Activated B cell treated with CpG ODN at 0.5 μM for 24 hours (primary cell): ENCODE measurements at regions not wholly inside any gene's neighbourhood (a gene's known extent, or its start where the extent isn't known, plus 50 kb on each side); places are given as distances from the start of the nearest gene placed in this dataset.

Experiments used
- ATAC-seq: fragments of 200-7000 bp; cut with Tn5 transposase; one replicate; pipeline ENCODE4 v1.10.0; 2021; ENCODE audit warnings: low read depth, mild to moderate bottlenecking, moderate library complexity
- CTCF ChIA-PET: fragments of 350-600 bp; sonication (Branson Sonifier 250); formaldehyde crosslinking; loops from one replicate; lab custom pipeline; 2021; ENCODE audit warnings: antibody characterized with exemption; lab: Charles Lee
- POLR2A ChIA-PET: fragments of 350-600 bp; sonication (Branson Sonifier 250); formaldehyde crosslinking; loops from one replicate; lab custom pipeline; 2021; ENCODE audit warnings: antibody characterized with exemption; lab: Charles Lee
- DNase-seq: peaks from one replicate; pipeline ENCODE4 v3.0.0; 2022
- H3K27ac Mint-ChIP-seq: one replicate; pipeline ENCODE4 v1.8.0; 2020; ENCODE audit warnings: mixed read lengths
- H3K27me3 Mint-ChIP-seq: one replicate; pipeline ENCODE4 v1.8.0; 2021; ENCODE audit warnings: mixed read lengths
- H3K36me3 Mint-ChIP-seq: one replicate; pipeline ENCODE4 v1.8.0; 2021; ENCODE audit warnings: low read depth, mixed read lengths
- H3K4me1 Mint-ChIP-seq: one replicate; pipeline ENCODE4 v1.8.0; 2021; ENCODE audit warnings: mixed read lengths
- H3K4me3 Mint-ChIP-seq: one replicate; pipeline ENCODE4 v1.8.0; 2020; ENCODE audit warnings: mild to moderate bottlenecking, mixed read lengths
- H3K9me3 Mint-ChIP-seq: one replicate; pipeline ENCODE4 v1.8.0; 2020; ENCODE audit warnings: mixed read lengths
- CTCF ChIP-seq: fragments of 200-600 bp; IDR thresholded peaks from one replicate; pipeline ENCODE4 v1.8.0; 2022; ENCODE audit warnings: antibody characterized with exemption, mild to moderate bottlenecking
- intact Hi-C: fragments of 100-400 bp; cut with micrococcal nuclease; formaldehyde crosslinking; loops from one replicate; pipeline ENCODE4 v1.15.1; 2024

GRCh38 chr11:37040921-37041320 lies 442.9 kb upstream of the RAG2 start:
- no peak for TF ChIP-seq CTCF
- ATAC-seq (no peak), DNase-seq (no peak)
- H3K27ac Mint-ChIP-seq, result no peak overlapping the region
- H3K36me3 Mint-ChIP-seq, result no peaks in the 10 kb centered on the region
- CTCF ChIA-PET, result no interaction called here
- H3K9me3 Mint-ChIP-seq, result peaks cover under 1% of the 10 kb centered on the region
- H3K27me3 Mint-ChIP-seq, result no peaks in the 10 kb centered on the region
- H3K4me3 Mint-ChIP-seq, result no peak overlapping the region
- intact Hi-C loops, result no loop called here
- POLR2A ChIA-PET, result no interaction called here
- H3K4me1 Mint-ChIP-seq, result no peaks in the 10 kb centered on the region

- intact Hi-C loops, result no loop called here
- ChIA-PET POLR2A (no interaction called here), CTCF (no interaction called here)
- no peak for TF ChIP-seq CTCF
- Mint-ChIP-seq H3K4me3 (no peak overlapping the region), H3K36me3 (no peaks in the 10 kb centered on the region), H3K27ac (no peak overlapping the region), H3K9me3 (peaks cover 3% of the 10 kb centered on the region), H3K27me3 (no peaks in the 10 kb centered on the region), H3K4me1 (no peaks in the 10 kb centered on the region)
- DNase-seq, result no peak
- no peak for ATAC-seq
Measured at GRCh38 chr11:37038911-37039310, 440.9 kb upstream of the RAG2 start.

- no peaks in the 10 kb centered on the region for H3K4me1 Mint-ChIP-seq
- H3K9me3 Mint-ChIP-seq, result no peaks in the 10 kb centered on the region
- intact Hi-C loops, result no loop called here
- ChIA-PET CTCF (no interaction called here), POLR2A (no interaction called here)
- no peak for TF ChIP-seq CTCF
- ATAC-seq (no peak), DNase-seq (no peak)
- no peaks in the 10 kb centered on the region for H3K36me3 Mint-ChIP-seq
- H3K27ac Mint-ChIP-seq, result no peak overlapping the region
- H3K4me3 Mint-ChIP-seq, result no peak overlapping the region
- H3K27me3 Mint-ChIP-seq, result no peaks in the 10 kb centered on the region
Measured at GRCh38 chr11:37026741-37027140, 428.7 kb upstream of the RAG2 start.

- Mint-ChIP-seq H3K4me1 (no peaks in the 10 kb centered on the region), H3K4me3 (no peak overlapping the region), H3K27ac (no peak overlapping the region), H3K9me3 (no peaks in the 10 kb centered on the region), H3K36me3 (no peaks in the 10 kb centered on the region), H3K27me3 (no peaks in the 10 kb centered on the region)
- POLR2A ChIA-PET, result no interaction called here
- CTCF ChIA-PET, result no interaction called here
- intact Hi-C loops, result no loop called here
- DNase-seq (no peak), ATAC-seq (no peak)
- no peak for TF ChIP-seq CTCF
Measured at GRCh38 chr11:37026326-37026725, 428.3 kb upstream of the RAG2 start.

- POLR2A ChIA-PET, result no interaction called here
- no peak for ATAC-seq
- H3K36me3 Mint-ChIP-seq, result no peaks in the 10 kb centered on the region
- intact Hi-C loops, result no loop called here
- CTCF ChIA-PET, result no interaction called here
- no peaks in the 10 kb centered on the region for H3K4me1 Mint-ChIP-seq
- H3K9me3 Mint-ChIP-seq, result peaks cover 3% of the 10 kb centered on the region
- H3K27ac Mint-ChIP-seq, result no peak overlapping the region
- DNase-seq, result no peak
- no peaks in the 10 kb centered on the region for H3K27me3 Mint-ChIP-seq
- no peak for TF ChIP-seq CTCF
- no peak overlapping the region for H3K4me3 Mint-ChIP-seq
Measured at GRCh38 chr11:37006563-37006962, 408.5 kb upstream of the RAG2 start.
